Activated CD4-positive, alpha-beta T cell treated with anti-CD3 and anti-CD28 coated beads, Interleukin-2, amount 10 ng/mL, durations not matched to agents 24 days and 14 days (primary cell): ENCODE measurements at regions not wholly inside any gene's neighbourhood (a gene's known extent, or its start where the extent isn't known, plus 50 kb on each side); places are given as distances from the start of the nearest gene placed in this dataset.
"Not testable (repeated sequence)": the region's sequence is repeated elsewhere in the genome, so short reads cannot be mapped to it uniquely, and the experiment has no call there.

Experiments
- DNase-seq: peaks from one replicate; pipeline ENCODE4 v3.0.0; 2022
- H3K27ac Mint-ChIP-seq: one replicate; pipeline ENCODE4 v1.8.0; 2022; ENCODE audit warnings: mild to moderate bottlenecking, mixed read lengths
- H3K27me3 Mint-ChIP-seq: one replicate; pipeline ENCODE4 v1.8.0; 2022; ENCODE audit warnings: mixed read lengths
- H3K36me3 Mint-ChIP-seq: one replicate; pipeline ENCODE4 v1.8.0; 2022; ENCODE audit warnings: low read depth, mild to moderate bottlenecking, mixed read lengths
- H3K4me1 Mint-ChIP-seq: one replicate; pipeline ENCODE4 v1.8.0; 2021; ENCODE audit warnings: mixed read lengths
- H3K4me3 Mint-ChIP-seq: one replicate; pipeline ENCODE4 v1.8.0; 2022; ENCODE audit warnings: mild to moderate bottlenecking, moderate library complexity, mixed read lengths
- H3K9me3 Mint-ChIP-seq: one replicate; pipeline ENCODE4 v1.8.0; 2021; ENCODE audit warnings: mixed read lengths
- intact Hi-C: fragments of 100-400 bp; cut with micrococcal nuclease; formaldehyde crosslinking; loops from one replicate; pipeline ENCODE4 v1.15.1; 2023

DNA sequence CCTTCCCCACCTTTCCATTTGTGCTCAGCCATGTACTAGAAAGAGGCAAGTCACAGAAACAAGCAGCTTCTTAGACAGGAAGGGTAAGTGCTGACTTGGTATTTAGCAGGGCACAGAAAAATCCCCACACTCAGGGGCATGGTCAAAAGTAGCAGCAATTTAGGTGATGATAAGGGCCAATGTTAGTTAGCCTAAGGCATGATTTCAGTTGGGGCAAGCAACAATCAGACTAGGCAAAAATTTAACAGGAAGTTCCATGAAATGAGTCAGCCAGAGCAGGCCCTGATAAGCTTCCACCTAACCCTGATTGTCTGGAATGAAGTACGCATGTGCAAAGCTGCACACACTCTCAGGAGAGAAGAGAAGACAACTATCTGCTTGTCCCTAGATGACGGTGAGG lies 423.4 kb upstream of the UBE2E2 start:
- no peak for DNase-seq
- no peaks in the 10 kb centered on the region for H3K27me3 Mint-ChIP-seq
- H3K4me3 Mint-ChIP-seq: no peak overlapping the region
- H3K36me3 Mint-ChIP-seq: no peaks in the 10 kb centered on the region
- H3K27ac Mint-ChIP-seq: no peak overlapping the region
- H3K9me3 Mint-ChIP-seq: peaks cover 9% of the 10 kb centered on the region
- H3K4me1 Mint-ChIP-seq: no peaks in the 10 kb centered on the region
- intact Hi-C loops: no loop called here

DNA sequence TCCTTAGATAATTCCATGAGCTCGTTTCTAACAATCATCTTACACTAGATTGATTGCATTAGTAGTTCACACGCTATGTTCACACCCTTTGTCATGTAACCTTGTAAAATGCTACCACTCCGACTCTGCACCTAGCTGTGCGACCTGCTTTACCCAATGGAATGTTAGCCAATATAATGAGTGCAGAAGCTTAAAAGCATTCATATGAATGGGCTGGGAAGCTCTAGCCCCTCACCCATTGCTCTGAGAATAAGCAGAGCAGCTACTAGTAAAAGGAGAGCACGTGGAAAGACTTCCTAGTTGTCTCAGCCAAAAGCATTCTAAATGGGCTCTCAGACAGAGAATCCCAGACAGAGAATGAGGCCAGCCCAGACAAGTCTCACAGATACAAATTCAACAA lies 410.6 kb upstream of the UBE2E2 start:
- no peaks in the 10 kb centered on the region for H3K36me3 Mint-ChIP-seq
- no peaks in the 10 kb centered on the region for H3K27me3 Mint-ChIP-seq
- no peak overlapping the region for H3K27ac Mint-ChIP-seq
- intact Hi-C loops: no loop called here
- no peaks in the 10 kb centered on the region for H3K4me1 Mint-ChIP-seq
- peaks cover 2% of the 10 kb centered on the region for H3K9me3 Mint-ChIP-seq
- no peak for DNase-seq
- no peak overlapping the region for H3K4me3 Mint-ChIP-seq

DNA sequence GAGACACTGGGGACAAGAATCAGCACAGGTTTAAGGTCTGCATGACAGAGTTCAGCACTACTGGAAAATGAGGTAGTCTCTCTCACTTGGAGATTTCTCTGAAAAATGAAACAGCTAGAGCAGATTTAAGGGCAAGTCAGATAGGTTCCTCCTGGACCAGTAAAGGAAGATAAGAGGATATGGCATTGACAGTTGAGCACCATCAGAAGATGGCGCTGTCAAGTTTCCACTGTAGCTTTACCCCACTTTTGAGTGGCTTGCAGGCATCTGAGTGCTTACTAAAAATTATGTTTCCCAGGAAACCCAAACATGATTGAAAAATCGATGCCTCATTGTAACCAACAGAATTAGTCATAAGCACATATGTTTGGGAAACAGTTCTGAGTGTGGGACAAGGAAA lies 407.2 kb upstream of the UBE2E2 start:
- no peak for DNase-seq
- Mint-ChIP-seq H3K9me3 (peaks cover 2% of the 10 kb centered on the region), H3K4me1 (no peaks in the 10 kb centered on the region), H3K4me3 (no peak overlapping the region), H3K36me3 (no peaks in the 10 kb centered on the region), H3K27me3 (no peaks in the 10 kb centered on the region), H3K27ac (no peak overlapping the region)
- intact Hi-C loops: no loop called here

DNA sequence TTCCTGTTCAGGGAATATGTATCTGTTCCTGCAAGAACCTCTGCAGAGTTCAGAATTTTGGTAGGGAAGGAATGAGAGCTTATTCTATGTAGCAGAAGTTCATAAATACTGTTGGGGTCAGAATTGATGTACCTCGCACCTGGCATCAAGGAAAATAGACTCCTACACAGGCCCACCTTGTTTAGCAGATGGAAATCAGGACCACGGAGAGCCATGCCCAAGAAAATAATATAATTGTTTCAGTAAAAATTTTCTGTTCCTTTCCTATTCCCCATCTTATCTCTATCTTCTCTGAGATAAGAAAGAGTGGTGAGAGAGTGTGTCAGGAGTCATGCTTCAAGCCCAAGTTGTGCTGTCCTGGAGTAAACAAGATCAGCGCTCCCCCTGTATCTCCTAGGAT lies 404.7 kb upstream of the UBE2E2 start:
- Mint-ChIP-seq H3K27me3 (no peaks in the 10 kb centered on the region), H3K36me3 (no peaks in the 10 kb centered on the region), H3K4me1 (no peaks in the 10 kb centered on the region), H3K27ac (no peak overlapping the region), H3K9me3 (no peaks in the 10 kb centered on the region), H3K4me3 (no peak overlapping the region)
- no peak for DNase-seq
- intact Hi-C loops: no loop called here

DNA sequence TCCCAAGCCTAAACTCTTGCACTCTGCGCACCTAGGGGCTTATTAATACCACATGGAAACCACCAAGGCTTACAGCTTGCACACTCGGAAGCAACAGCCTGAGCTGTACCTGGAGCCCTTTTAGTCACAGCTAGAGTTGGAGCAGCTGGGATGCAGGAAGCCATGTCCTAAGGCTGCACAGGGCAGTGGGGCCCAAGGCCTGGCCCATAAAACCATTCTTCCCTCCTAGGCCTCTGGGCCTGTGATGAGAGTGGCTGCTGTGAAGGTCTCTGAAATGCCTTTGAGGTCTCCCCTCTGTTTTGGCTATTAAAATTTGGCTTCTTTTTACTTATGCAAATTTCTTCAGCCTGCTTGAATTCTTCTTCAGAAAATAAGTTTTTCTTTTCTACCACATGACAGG lies 383.9 kb upstream of the UBE2E2 start:
- no peaks in the 10 kb centered on the region for H3K27me3 Mint-ChIP-seq
- H3K4me3 Mint-ChIP-seq: no peak overlapping the region
- no peak overlapping the region for H3K27ac Mint-ChIP-seq
- H3K36me3 Mint-ChIP-seq: no peaks in the 10 kb centered on the region
- H3K4me1 Mint-ChIP-seq: no peaks in the 10 kb centered on the region
- intact Hi-C loops: no loop called here
- no peak for DNase-seq
- H3K9me3 Mint-ChIP-seq: no peaks in the 10 kb centered on the region

DNA sequence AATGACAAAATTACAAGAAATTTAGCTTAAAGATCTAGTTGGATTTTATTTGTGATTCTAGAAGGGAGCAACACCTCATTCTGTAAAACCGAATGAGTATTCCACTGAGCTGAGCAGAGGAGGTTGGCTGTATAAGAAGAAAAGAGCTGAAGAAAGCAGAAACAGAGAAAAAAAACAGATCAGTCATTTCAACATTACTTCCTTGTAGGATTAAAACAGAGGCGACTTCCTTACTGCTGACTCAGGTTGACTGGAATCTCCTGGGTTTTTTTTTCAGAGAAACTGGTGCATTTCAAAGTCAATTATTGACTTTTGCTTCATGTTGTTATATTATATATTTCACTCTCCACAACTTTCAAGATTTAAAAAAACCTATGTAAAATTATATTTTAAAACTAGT lies 368.1 kb upstream of the UBE2E2 start:
- Mint-ChIP-seq H3K9me3 (no peaks in the 10 kb centered on the region), H3K4me3 (no peak overlapping the region), H3K27ac (no peak overlapping the region), H3K4me1 (no peaks in the 10 kb centered on the region), H3K27me3 (no peaks in the 10 kb centered on the region), H3K36me3 (no peaks in the 10 kb centered on the region)
- no peak for DNase-seq
- intact Hi-C loops: no loop called here

DNA sequence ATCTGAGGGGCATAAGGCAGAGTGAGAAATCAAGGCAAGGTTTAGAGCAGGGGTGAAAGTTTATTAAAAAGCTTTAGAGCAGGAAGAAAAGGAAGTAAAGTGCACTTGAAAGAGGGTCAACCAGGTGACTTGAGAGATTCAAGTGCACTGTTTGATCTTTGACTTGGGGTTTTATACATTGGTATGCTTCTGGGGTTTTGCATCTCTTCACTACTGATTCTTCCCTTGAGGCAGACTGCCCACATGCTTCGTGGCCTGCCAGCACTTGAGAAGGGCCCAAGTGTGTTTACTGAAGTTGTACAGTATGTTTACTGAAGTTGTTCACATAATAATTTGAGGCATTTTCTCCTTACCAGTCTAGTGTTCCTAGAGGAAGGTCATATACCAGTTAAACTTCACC lies 367.0 kb upstream of the UBE2E2 start:
- H3K36me3 Mint-ChIP-seq: no peaks in the 10 kb centered on the region
- intact Hi-C loops: no loop called here
- DNase-seq: no peak
- no peak overlapping the region for H3K4me3 Mint-ChIP-seq
- H3K4me1 Mint-ChIP-seq: no peaks in the 10 kb centered on the region
- H3K27ac Mint-ChIP-seq: no peak overlapping the region
- peaks cover 5% of the 10 kb centered on the region for H3K9me3 Mint-ChIP-seq
- no peaks in the 10 kb centered on the region for H3K27me3 Mint-ChIP-seq

DNA sequence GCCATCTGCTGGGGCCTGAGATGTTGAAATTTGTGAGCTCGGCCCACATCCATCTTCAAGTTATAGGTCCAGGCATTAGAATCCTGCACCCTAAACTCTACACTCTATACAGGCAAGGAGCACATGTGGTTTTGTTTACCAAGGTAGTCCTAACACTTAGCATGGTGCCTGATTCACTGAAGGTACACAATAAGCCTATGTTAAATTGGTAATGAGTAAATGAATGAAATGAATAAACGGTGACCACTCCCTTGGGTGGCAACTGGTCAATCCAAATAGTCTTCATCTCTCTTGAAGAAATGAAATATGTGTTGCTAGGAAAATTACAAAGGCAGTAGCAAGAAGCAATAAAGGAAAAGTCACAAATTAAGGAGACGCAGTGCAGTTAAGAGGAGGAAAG lies 359.3 kb upstream of the UBE2E2 start:
- H3K4me1 Mint-ChIP-seq: no peaks in the 10 kb centered on the region
- H3K4me3 Mint-ChIP-seq: no peak overlapping the region
- no peak for DNase-seq
- H3K27me3 Mint-ChIP-seq: no peaks in the 10 kb centered on the region
- intact Hi-C loops: no loop called here
- H3K27ac Mint-ChIP-seq: no peak overlapping the region
- H3K9me3 Mint-ChIP-seq: peaks cover 6% of the 10 kb centered on the region
- H3K36me3 Mint-ChIP-seq: no peaks in the 10 kb centered on the region

DNA sequence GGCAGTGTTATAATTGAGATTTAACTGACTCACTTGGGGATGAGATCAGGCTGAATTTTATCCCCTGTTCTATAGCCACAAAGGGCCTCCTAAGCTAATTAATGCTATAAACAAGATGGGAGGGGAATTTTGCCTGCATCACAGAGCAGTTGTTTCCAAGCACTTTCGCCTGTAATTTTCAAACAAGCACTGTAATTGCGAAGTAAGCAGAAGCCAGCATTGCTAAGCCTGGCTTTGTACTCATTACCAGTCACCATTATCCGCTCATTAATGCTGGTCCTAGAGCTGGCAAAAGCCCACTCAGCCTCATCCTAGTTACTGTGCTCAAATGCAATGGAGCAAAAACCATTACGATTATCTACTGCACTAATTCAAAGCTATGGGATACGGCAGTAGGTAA lies 356.6 kb upstream of the UBE2E2 start:
- H3K4me1 Mint-ChIP-seq: no peaks in the 10 kb centered on the region
- H3K36me3 Mint-ChIP-seq: no peaks in the 10 kb centered on the region
- no peak overlapping the region for H3K4me3 Mint-ChIP-seq
- intact Hi-C loops: no loop called here
- H3K9me3 Mint-ChIP-seq: no peaks in the 10 kb centered on the region
- DNase-seq: no peak
- no peaks in the 10 kb centered on the region for H3K27me3 Mint-ChIP-seq
- no peak overlapping the region for H3K27ac Mint-ChIP-seq

DNA sequence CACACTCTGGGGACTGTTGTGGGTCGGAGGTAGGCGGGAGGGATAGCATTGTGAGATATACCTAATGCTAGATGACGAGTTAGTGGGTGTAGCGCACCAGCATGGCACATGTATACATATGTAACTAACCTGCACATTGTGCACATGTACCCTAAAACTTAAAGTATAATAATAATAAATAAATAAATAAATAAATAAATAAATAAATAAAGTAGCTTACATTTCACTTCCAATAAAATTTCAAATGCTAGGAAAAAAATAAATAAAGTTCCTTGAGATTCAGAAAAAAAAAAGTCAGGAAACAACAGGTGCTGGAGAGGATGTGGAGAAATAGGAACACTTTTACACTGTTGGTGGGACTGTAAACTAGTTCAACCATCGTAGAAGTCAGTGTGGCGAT lies 353.5 kb upstream of the UBE2E2 start:
- H3K27me3 Mint-ChIP-seq, intact Hi-C loops, DNase-seq, H3K4me3 Mint-ChIP-seq, H3K4me1 Mint-ChIP-seq, H3K9me3 Mint-ChIP-seq, H3K27ac Mint-ChIP-seq, H3K36me3 Mint-ChIP-seq: not testable (repeated sequence)

DNA sequence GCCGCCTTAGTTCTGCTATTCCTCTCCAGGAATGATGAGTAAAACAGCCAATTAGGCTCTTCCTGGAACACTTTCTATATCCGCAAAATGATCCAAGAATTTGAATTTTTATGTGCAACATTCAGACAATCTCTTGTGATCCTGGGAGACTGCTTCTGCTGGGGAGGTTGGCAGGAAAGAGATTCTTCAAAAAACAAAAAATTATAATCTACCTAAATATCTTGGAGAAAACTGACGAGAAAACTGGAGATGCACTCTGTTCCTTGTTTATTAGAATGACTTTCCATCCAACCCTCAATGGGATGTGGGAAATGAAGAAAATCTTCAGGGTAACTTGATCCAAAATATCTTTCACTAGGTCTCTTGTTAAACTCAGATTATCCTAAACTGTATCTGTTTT lies 346.3 kb upstream of the UBE2E2 start:
- Mint-ChIP-seq H3K4me1 (no peaks in the 10 kb centered on the region), H3K27me3 (no peaks in the 10 kb centered on the region), H3K4me3 (no peak overlapping the region), H3K36me3 (no peaks in the 10 kb centered on the region), H3K27ac (no peak overlapping the region), H3K9me3 (peaks cover 4% of the 10 kb centered on the region)
- no peak for DNase-seq
- intact Hi-C loops: no loop called here

DNA sequence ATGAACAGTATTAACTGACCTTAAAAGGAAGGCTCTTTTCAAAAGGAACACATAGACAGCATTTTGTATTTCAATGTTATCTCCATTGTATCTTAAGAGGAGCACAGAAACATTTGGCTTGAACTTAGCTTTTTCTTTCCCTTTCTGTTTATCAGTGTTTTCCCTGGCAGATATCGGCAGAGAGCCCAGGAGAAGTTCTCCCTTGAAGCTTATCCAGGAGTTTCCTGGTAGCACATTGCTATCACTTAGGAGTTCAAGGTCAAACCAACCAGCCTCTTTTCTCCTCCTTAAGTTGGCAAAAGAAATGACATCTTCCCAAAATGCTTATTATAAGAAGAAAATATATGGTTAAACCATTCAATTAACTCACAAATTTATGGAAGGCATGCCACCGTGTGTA lies 344.6 kb upstream of the UBE2E2 start:
- H3K4me1 Mint-ChIP-seq: no peaks in the 10 kb centered on the region
- no peaks in the 10 kb centered on the region for H3K27me3 Mint-ChIP-seq
- intact Hi-C loops: no loop called here
- H3K9me3 Mint-ChIP-seq: peaks cover 2% of the 10 kb centered on the region
- H3K4me3 Mint-ChIP-seq: no peak overlapping the region
- H3K36me3 Mint-ChIP-seq: no peaks in the 10 kb centered on the region
- DNase-seq: no peak
- H3K27ac Mint-ChIP-seq: no peak overlapping the region

DNA sequence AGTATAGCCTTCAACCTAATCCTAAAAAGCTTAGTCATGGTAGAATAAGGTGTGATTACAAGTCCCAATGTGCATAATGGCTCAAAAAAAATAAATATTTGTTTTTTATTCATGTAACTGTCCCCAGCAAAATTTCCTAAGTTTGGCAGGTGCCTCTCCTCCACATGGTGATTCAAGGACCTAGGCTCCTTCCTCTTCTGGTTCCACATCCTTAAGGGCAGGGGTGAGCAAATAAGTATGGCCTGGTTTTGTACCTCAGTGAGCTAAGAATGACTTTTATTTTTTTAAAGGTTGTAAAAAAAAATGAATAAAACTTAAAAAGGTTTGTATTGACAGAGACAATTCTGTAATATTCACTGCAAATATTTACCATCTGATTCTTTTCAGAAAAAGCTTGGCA lies 343.5 kb upstream of the UBE2E2 start:
- DNase-seq: no peak
- intact Hi-C loops: no loop called here
- H3K9me3 Mint-ChIP-seq: no peaks in the 10 kb centered on the region
- H3K4me1 Mint-ChIP-seq: no peaks in the 10 kb centered on the region
- no peak overlapping the region for H3K27ac Mint-ChIP-seq
- H3K4me3 Mint-ChIP-seq: no peak overlapping the region
- no peaks in the 10 kb centered on the region for H3K27me3 Mint-ChIP-seq
- no peaks in the 10 kb centered on the region for H3K36me3 Mint-ChIP-seq

DNA sequence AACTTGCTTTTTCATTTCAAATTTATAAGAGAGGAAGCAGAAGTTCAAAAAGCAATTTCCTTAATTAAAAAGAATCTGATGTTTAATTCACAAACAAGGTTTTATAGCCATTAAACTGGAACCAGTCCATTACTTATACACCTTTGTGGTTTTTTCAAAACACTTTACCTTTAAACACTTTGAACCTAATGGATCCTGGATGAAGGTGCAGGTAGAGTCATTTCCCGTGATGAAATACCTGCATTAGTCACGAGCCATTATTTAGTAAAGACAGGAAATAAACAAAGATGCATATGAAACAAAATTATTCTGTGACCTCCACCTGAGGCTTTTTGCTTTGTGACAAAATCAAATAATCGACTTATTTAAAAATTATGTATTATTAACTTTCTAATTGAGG lies 341.7 kb upstream of the UBE2E2 start:
- H3K27me3 Mint-ChIP-seq: no peaks in the 10 kb centered on the region

DNA sequence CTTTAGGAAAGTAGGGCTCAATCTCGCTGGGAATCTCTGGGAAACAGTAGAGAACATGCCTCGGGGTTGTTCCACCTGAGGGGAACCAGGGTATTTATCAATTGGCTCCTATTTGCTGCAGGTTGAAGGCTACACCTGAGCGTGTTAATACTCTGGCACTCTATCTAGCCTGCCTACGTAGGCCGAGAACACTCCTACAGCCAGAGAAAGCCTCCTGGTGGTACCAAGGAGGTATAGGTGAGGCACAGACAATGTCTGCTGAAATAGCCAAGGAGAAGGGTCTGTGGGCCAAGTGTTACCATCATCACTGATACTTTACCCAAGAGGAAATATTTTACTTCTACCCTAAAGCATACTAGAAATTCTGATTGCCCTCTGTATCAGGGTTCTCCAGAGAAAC lies 341.0 kb upstream of the UBE2E2 start:
- Mint-ChIP-seq H3K27me3 (no peaks in the 10 kb centered on the region), H3K4me1 (no peaks in the 10 kb centered on the region), H3K36me3 (no peaks in the 10 kb centered on the region), H3K27ac (no peak overlapping the region), H3K4me3 (no peak overlapping the region), H3K9me3 (no peaks in the 10 kb centered on the region)
- no peak for DNase-seq
- intact Hi-C loops: no loop called here

More for the DNA sequence above, 341.7 kb upstream of the UBE2E2 start:
- no peak overlapping the region for H3K4me3 Mint-ChIP-seq
- H3K4me1 Mint-ChIP-seq: no peaks in the 10 kb centered on the region
- no peaks in the 10 kb centered on the region for H3K9me3 Mint-ChIP-seq
- H3K27ac Mint-ChIP-seq: no peak overlapping the region
- no peak for DNase-seq
- H3K36me3 Mint-ChIP-seq: no peaks in the 10 kb centered on the region
- intact Hi-C loops: no loop called here

DNA sequence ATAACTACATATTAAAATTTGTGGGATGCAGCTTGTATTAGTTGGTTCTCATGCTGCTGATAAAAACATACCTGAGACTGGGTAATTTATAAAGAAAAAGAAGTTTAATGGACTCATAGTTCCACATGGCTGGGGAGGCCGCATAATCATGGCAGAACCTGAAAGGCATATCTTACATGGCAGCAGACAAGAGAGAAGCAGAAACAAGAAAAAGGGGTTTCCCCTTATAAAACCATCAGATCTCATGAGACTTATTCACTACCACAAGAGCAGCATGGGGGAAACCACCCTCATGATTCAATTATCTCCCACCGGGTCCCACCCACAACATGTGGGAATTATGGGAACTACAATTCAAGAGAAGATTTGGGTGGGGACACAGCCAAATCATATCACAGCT lies 320.3 kb upstream of the UBE2E2 start:
- H3K4me3 Mint-ChIP-seq, H3K27ac Mint-ChIP-seq, DNase-seq, intact Hi-C loops, H3K4me1 Mint-ChIP-seq, H3K27me3 Mint-ChIP-seq, H3K9me3 Mint-ChIP-seq, H3K36me3 Mint-ChIP-seq: not testable (repeated sequence)
